A549 (cell line): ENCODE measurements at regions not wholly inside any gene's neighbourhood (a gene's known extent, or its start where the extent isn't known, plus 50 kb on each side); places are given as distances from the start of the nearest gene placed in this dataset.

Experiments
- ATAC-seq, 2 experiments: fragments of 200-7000 bp in 1 of 2; fragments of >200 bp in 1 of 2; cut with Nextera tagmentation in 1 of 2; cut with Tn5 transposase in 1 of 2; 3 replicates each; pipeline versions ENCODE4 v1.8.0 to v1.9.1; 2018 to 2020; ENCODE audit warnings: mild to moderate bottlenecking in 1 of 2, moderate library complexity in 1 of 2
- CTCF ChIA-PET: fragments of 300-600 bp; sonication (Branson Sonifier 250); formaldehyde crosslinking; extraction: SDS; loops from one replicate; lab custom pipeline; 2021; ENCODE audit warnings: antibody characterized with exemption, inconsistent platforms; lab: Yijun Ruan, JAX
- POLR2A ChIA-PET: fragments of 350-600 bp; formaldehyde crosslinking; extraction: SDS; loops from one replicate; lab custom pipeline; 2021; ENCODE audit warnings: antibody characterized with exemption, inconsistent platforms; lab: Yijun Ruan, JAX
- DNase-seq, 2 experiments: peaks; one replicate each; pipeline versions ENCODE4 v3.0.0 to v3.0.0-alpha.2; 2011 to 2016; ENCODE audit warnings: low read depth in 1 of 2, low spot score in 1 of 2
- FAIRE-seq: peaks from 2 replicates; lab custom pipeline; 2011; peaks lifted over from hg19 to GRCh38; lab: Jason Lieb, UNC
- H3K27ac ChIP-seq, 2 experiments: fragments of >200 bp; sonication (Bioruptor Twin); formaldehyde crosslinking; 3 replicates each; pipeline ENCODE4 v1.5.1; 2016 to 2017
- H3K4me1 ChIP-seq: fragments of >200 bp; sonication (Bioruptor Twin); formaldehyde crosslinking; 3 replicates; pipeline ENCODE4 v1.6.1; 2016
- H3K4me2 ChIP-seq: fragments of >200 bp; sonication (Bioruptor Twin); formaldehyde crosslinking; 3 replicates; pipeline ENCODE4 v1.6.1; 2016
- H3K4me3 ChIP-seq: fragments of >200 bp; sonication (Bioruptor Twin); formaldehyde crosslinking; 3 replicates; pipeline ENCODE4 v1.5.1; 2016
- H3K9me3 ChIP-seq: fragments of >200 bp; sonication (Bioruptor Twin); formaldehyde crosslinking; 3 replicates; pipeline ENCODE4 v1.6.1; 2016
- BCL3 ChIP-seq: fragments of >200 bp; sonication (Bioruptor Twin); formaldehyde crosslinking; IDR thresholded peaks from 3 replicates; pipeline ENCODE4 v1.6.1; 2016
- BHLHE40 ChIP-seq: IDR thresholded peaks from 2 replicates; pipeline ENCODE4 v1.6.1; 2012; ENCODE audit warnings: low read depth, low read length, inconsistent platforms
- CBX2 ChIP-seq: fragments of 200-600 bp; sonication (generic); IDR thresholded peaks from 2 replicates; pipeline ENCODE4 v1.6.1; 2016; ENCODE audit warnings: low read depth, mild to moderate bottlenecking, borderline replicate concordance
- CBX8 ChIP-seq: fragments of 200-600 bp; sonication (generic); IDR thresholded peaks from 2 replicates; pipeline ENCODE4 v1.6.1; 2016
- CEBPB ChIP-seq, 2 experiments: fragments of >200 bp in 1 of 2; sonication (Bioruptor Twin) in 1 of 2; formaldehyde crosslinking in 1 of 2; IDR thresholded peaks; 2 replicates each; pipeline ENCODE4 v1.6.1; 2012 to 2016
- CHD2 ChIP-seq: fragments of 150-350 bp; IDR thresholded peaks from 2 replicates; pipeline ENCODE4 v1.6.1; 2014; ENCODE audit warnings: low read length; ENCODE audit not compliant: partially characterized antibody
- EHMT2 ChIP-seq: fragments of 200-600 bp; sonication (generic); IDR thresholded peaks from 2 replicates; pipeline ENCODE4 v1.6.1; 2016; ENCODE audit warnings: antibody characterized with exemption, low read depth, mild to moderate bottlenecking, moderate library complexity
- ELK1 ChIP-seq: fragments of 150-350 bp; IDR thresholded peaks from 2 replicates; pipeline ENCODE4 v1.6.1; 2014; ENCODE audit warnings: low read depth, mild to moderate bottlenecking, low read length
- FOSB ChIP-seq: fragments of 250-450 bp; sonication (Bioruptor Pico); IDR thresholded peaks from 2 replicates; pipeline ENCODE4 v1.5.0; 2020; ENCODE audit warnings: mild to moderate bottlenecking, moderate library complexity
- HES2 ChIP-seq: fragments of >200 bp; sonication (Bioruptor Twin); formaldehyde crosslinking; IDR thresholded peaks from 2 replicates; pipeline ENCODE4 v1.6.1; 2016
- KDM1A ChIP-seq: fragments of 200-600 bp; sonication (generic); IDR thresholded peaks from 2 replicates; pipeline ENCODE4 v1.6.1; 2016; ENCODE audit warnings: low read depth, mild to moderate bottlenecking
- KDM5A ChIP-seq: fragments of 200-600 bp; sonication (generic); IDR thresholded peaks from 2 replicates; pipeline ENCODE4 v1.6.1; 2016; ENCODE audit warnings: antibody characterized with exemption, mild to moderate bottlenecking
- MAFK ChIP-seq: fragments of 450-650 bp; IDR thresholded peaks from 2 replicates; pipeline ENCODE4 v1.6.1; 2014; ENCODE audit not compliant: partially characterized antibody
- MAZ ChIP-seq: fragments of 150-350 bp; IDR thresholded peaks from 2 replicates; pipeline ENCODE4 v1.6.1; 2014; ENCODE audit warnings: antibody characterized with exemption, low read depth, low read length, borderline replicate concordance
- NFE2L2 ChIP-seq: fragments of 150-350 bp; conservative IDR thresholded peaks from 2 replicates; pipeline ENCODE4 v1.6.1; 2014; ENCODE audit warnings: low read length
- NPAS2 ChIP-seq: fragments of 250-450 bp; sonication (Bioruptor Pico); IDR thresholded peaks from 2 replicates; pipeline ENCODE4 v1.8.0; 2022; ENCODE audit warnings: mild to moderate bottlenecking, moderate library complexity, borderline replicate concordance
- POLR2A ChIP-seq: IDR thresholded peaks from 2 replicates; pipeline ENCODE4 v1.6.1; 2012; ENCODE audit warnings: mild to moderate bottlenecking, low read length
- RARB ChIP-seq: fragments of 250-450 bp; sonication (Bioruptor Pico); IDR thresholded peaks from 2 replicates; pipeline ENCODE4 v1.8.0; 2021; ENCODE audit warnings: mild to moderate bottlenecking, moderate library complexity
- REST ChIP-seq: fragments of 200-600 bp; sonication (generic); IDR thresholded peaks from 2 replicates; pipeline ENCODE4 v1.6.1; 2016; ENCODE audit warnings: antibody characterized with exemption, mild to moderate bottlenecking, moderate library complexity
- RNF2 ChIP-seq: fragments of 200-600 bp; sonication (generic); IDR thresholded peaks from 2 replicates; pipeline ENCODE4 v1.6.1; 2016; ENCODE audit warnings: low read depth, mild to moderate bottlenecking, antibody characterized with exemption, moderate library complexity, borderline replicate concordance
- SMC3 ChIP-seq: fragments of >200 bp; sonication (Bioruptor Twin); formaldehyde crosslinking; IDR thresholded peaks from 3 replicates; pipeline ENCODE4 v1.6.1; 2018; ENCODE audit warnings: inconsistent platforms
- USF2 ChIP-seq: fragments of 450-650 bp; IDR thresholded peaks from 2 replicates; pipeline ENCODE4 v1.6.1; 2014; ENCODE audit warnings: antibody characterized with exemption
- ZC3H11A ChIP-seq: fragments of 450-650 bp; IDR thresholded peaks from 2 replicates; pipeline ENCODE4 v1.6.1; 2014; ENCODE audit warnings: antibody characterized with exemption, mild to moderate bottlenecking
- ZSCAN20 ChIP-seq: fragments of 250-450 bp; sonication (Bioruptor Pico); IDR thresholded peaks from 2 replicates; pipeline ENCODE4 v1.8.0; 2022; ENCODE audit warnings: mild to moderate bottlenecking, moderate library complexity
- WGBS: methylation state at CpG from one replicate; pipeline ENCODE4 v1.1.6; 2017; ENCODE audit errors: missing lambda C conversion rate; 5-methylcytosine and 5-hydroxymethylcytosine counted together

- CTCF ChIA-PET = no interaction called here
- no peak overlapping the region for H3K4me3 ChIP-seq
- DNase-seq (no peak), FAIRE-seq (no peak), ATAC-seq (no peak)
- no peaks in the 10 kb centered on the region for H3K9me3 ChIP-seq
- TF ChIP-seq KDM1A (no peak), USF2 (no peak), NFE2L2 (no peak), ZC3H11A (no peak), RNF2 (no peak), CHD2 (no peak), HES2 (no peak), RARB (CRISPR knock-in tag) (no peak), NPAS2 (CRISPR knock-in tag) (no peak), EHMT2 (no peak), ZSCAN20 (no peak), MAZ (no peak), POLR2A (no peak), FOSB (CRISPR knock-in tag) (no peak), ELK1 (no peak), MAFK (no peak), KDM5A (no peak), CBX8 (no peak), BCL3 (no peak)
- H3K4me2 ChIP-seq = no peak overlapping the region
- no peaks in the 10 kb centered on the region for H3K4me1 ChIP-seq
- H3K27ac ChIP-seq = no peak overlapping the region
- POLR2A ChIA-PET = no interaction called here
- 12% methylated on average over 2 of the region's 2 CpGs for WGBS
These were observed 598.6 kb downstream of the SH2D4B start for GRCh38 chr10:81136261-81136660.

GRCh38 chr10:81145975-81146374 is 608.3 kb downstream of the SH2D4B start:
- CTCF ChIA-PET = no interaction called here
- FAIRE-seq = no peak

More at GRCh38 chr10:81145975-81146374, 608.3 kb downstream of the SH2D4B start:
- 26% methylated on average over 8 of the region's 8 CpGs for WGBS
- DNase-seq (no peak), ATAC-seq (no peak)
- Histone ChIP-seq H3K4me2 (no peak overlapping the region), H3K4me3 (no peak overlapping the region), H3K27ac (no peak overlapping the region), H3K9me3 (no peaks in the 10 kb centered on the region), H3K4me1 (no peaks in the 10 kb centered on the region)
- TF ChIP-seq CEBPB (IDR thresholded peaks at IDR 0.05) (no peak), CBX2 (no peak), BHLHE40 (no peak), SMC3 (no peak), REST (no peak), MAFK (no peak)
- POLR2A ChIA-PET = no interaction called here
